ENCODE measurements at regions not wholly inside any gene's neighbourhood (a gene's known extent, or its start where the extent isn't known, plus 50 kb on each side); places are given as distances from the start of the nearest gene placed in this dataset.
"Not testable (repeated sequence)": the region's sequence is repeated elsewhere in the genome, so short reads cannot be mapped to it uniquely, and the experiment has no call there.

GRCh38 chr2:33723329-33723728, 124.2 kb upstream of the FAM98A start:
- FAIRE-seq, result no peak

GRCh38 chr2:33719067-33719466, 120.0 kb upstream of the FAM98A start:
- no peak for FAIRE-seq

GRCh38 chr2:33712674-33713073, 113.6 kb upstream of the FAM98A start:
- no peak for FAIRE-seq

DNA sequence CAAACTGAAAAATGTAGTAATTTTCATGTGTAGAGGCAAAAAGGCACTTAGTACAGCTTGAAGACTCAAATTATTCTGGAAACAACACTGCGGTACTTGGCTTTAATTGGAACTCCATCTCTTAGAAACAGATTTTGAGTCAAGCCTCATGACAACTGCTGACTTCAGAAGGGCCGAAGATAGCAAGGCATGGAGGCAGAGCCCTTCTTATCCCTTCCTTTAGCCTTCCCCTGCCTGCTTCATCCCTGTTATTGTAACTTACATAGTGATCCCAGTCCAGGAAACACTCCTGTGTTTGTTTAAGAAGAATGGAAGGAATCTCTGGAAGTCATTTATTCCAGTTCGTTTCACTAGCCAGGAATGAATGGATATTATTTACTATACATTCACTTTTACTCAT, 110.9 kb upstream of the FAM98A start:
- no peak for FAIRE-seq

DNA sequence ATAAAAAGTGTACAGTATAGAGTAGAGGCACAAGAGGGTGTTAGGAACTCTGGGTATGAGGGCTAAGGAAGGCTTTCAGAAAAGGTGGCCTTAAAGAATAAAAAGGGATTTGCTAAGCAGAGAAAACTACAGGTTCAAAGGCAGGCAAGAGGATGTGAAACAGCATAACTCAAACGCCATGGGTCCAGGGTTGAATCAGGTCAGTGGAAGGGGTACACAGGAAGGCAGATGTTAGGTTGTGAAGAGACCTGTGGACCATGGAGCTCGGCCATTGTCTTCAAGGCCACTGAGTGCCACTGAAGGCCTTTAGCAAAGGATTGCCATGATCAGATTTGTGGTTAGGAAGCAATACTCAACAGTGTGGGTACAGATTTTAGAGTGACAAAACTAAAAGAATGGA, 108.2 kb upstream of the FAM98A start:
- no peak for FAIRE-seq

DNA sequence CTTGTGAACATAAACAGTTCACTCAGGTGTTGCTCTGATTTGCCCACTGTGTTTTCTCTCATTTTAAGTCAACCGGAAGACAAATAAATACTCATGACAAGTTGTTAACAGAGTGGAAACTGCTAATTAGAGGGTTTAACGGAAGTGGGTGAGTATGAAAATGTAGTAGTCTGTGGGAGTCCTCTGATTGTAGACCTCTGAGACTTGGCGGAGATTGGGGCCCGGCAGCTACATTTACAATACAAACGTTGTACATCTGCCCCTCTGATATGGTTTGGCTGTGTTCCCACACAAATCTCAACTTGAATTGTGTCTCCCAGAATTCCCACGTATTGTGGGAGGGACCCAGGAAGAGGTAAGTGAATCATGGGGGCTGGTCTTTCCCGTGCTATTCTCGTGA, 107.3 kb upstream of the FAM98A start:
- no peak for FAIRE-seq

GRCh38 chr2:33704406-33704855, 105.3 kb upstream of the FAM98A start:
- FAIRE-seq, result no peak

DNA sequence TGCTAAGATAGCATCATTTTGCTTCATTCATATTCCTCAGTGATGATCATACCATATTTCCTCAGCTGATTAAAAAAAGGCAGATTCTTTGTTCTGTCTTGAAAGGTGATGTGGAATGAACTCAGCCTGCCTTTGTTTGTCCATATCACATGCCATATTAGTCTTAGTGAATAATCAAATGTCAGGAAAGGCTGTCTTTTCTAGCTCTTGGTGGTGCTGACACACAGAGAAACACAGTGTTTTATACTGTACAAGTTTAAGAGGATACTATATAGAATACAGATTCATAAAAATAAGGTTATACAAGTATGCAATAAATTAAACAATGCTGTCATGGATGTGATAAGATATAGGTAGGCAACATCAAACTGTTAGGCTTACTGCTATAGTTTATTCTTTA, 97.1 kb upstream of the FAM98A start:
- no peak for FAIRE-seq

- no peak for FAIRE-seq
Measured at GRCh38 chr2:33694904-33695303, 95.8 kb upstream of the FAM98A start.

DNA sequence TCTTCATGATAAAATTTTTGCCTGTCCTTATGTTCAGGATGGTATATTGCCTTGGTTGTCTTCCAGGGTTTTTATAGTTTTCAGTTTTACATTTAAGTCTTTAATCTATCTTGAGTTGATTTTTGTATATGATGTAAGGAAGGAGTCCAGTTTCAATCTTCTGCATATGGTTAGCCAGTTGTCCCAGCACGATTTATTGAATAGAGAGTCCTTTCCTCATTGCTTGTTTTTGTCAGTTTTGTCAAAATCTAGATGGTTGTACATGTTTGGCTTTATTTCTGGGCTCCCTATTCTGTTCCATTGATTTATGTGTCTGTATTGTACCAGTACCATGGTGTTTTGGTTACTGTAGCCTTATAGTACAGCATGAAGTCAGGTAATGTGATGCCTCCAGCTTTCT, 91.6 kb upstream of the FAM98A start:
- FAIRE-seq, result not testable (repeated sequence)

DNA sequence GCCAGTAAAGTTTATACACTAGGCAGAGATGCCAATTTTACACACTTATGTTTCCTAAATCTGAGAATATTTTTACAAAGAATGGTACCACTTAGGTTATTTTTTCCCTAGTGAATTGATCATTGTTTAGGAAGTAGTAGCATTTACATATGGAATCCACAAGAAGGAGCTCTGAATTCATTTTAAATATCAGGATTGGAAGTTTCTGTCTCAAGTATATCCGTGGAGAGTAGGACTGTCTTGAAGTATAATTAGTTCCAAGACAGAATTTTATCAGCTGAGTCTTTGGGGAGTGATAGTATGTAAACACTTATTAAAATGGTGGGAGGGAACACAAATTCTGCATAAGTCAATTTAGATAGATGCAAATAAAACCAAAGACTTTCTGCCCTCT, 82.3 kb upstream of the FAM98A start:
- no peak for FAIRE-seq

GRCh38 chr2:33680644-33681363, 81.7 kb upstream of the FAM98A start:
- FAIRE-seq, result no peak

DNA sequence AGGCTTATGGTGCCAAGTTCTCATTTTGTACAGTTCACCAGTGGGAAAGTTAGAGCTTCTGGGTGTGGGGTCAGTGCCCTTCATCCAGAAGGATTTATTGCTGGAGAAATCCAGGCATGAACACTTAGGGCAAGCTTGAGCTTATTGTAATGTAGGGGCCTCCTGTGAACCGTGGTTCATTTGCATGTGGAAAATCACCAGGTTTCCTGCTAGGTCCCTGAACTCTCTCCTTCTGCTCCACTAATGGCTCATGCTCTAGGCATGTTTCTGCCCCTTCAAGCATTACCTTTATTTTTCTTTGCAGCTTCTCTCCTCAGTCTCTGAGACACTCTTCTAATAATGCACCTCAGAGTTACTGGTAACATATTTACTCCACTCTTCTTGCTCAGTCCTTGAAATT, 79.3 kb upstream of the FAM98A start:
- no peak for FAIRE-seq

- no peak for FAIRE-seq
Measured at GRCh38 chr2:33673937-33674336, 74.8 kb upstream of the FAM98A start.

DNA sequence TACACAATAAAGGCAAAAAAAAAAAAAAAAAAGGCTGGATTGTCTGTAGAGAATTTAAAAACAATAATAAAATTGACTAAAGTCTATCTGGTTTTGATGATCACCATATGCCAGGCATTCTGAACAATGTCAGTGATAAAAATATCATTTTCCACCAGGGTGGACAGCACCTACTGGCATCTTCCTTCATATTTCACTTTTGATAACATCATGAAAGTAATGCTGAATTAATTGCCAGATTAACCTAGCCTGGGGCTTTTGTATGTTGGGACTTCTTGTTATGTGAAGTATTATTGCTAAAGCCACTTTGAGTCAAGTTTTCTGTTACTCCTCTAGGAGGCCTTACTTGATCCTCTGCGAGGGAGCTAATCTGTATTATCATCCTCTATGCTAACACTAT, 73.8 kb upstream of the FAM98A start:
- no peak for FAIRE-seq

GRCh38 chr2:33672389-33672788, 73.3 kb upstream of the FAM98A start:
- FAIRE-seq, result no peak

DNA sequence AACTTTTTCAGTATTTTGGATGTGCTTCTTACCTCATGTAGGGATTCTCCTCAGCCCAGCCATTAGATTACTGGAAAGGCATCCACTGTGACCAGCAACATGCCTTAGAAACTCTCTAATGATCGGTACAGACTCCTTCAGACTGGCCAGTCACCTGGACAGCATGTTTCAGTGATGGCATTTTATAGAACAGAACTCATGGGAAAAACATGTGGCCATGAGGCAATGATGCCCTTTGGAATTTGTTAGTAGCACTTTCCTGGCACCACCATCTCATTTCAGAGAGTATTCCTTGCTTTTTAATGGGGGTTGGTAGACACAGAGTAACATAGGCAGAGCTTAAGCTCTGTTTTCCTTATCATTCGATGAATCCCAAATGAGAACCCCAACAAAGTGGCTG, 72.1 kb upstream of the FAM98A start:
- FAIRE-seq, result no peak

- no peak for FAIRE-seq
Measured at GRCh38 chr2:33670392-33670937, 71.4 kb upstream of the FAM98A start.

DNA sequence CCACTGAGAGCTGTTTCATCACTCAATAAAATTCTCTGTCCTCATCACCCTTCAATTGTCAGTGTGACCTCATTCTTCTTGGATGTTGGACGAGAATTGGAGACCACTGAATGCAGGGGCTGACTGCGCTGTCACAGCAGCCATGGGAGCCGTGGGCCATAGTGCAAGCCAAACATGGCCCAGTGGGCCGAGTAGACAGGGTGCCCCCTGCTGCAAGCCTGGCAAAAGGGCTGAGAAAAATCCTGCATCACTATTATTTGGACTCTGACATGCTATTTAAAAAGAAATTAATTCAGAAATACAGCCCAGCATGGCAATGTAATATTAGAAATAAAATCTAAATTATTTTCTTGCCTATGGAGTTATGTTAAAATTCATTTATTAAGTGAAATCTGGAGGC, 67.8 kb upstream of the FAM98A start:
- no peak for FAIRE-seq

DNA sequence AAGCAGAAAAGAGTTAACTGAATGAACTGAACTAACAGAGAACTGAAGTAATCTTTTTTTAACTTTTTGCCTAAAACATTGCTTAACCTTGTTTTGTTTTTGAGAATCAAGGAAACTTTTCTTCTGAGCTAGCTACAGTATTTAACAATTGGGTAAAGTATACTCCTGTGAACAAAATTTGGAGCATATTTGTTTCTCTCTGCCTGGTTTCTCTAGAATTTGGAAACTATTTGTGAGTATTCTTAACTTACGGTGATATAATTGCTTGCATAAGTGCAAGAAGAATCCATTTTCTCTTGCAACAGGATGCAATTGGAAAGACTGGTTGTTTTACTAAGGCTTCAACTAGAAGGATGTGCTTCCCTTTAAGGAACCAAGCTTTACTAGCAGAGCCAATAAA, 65.9 kb upstream of the FAM98A start:
- no peak for FAIRE-seq

DNA sequence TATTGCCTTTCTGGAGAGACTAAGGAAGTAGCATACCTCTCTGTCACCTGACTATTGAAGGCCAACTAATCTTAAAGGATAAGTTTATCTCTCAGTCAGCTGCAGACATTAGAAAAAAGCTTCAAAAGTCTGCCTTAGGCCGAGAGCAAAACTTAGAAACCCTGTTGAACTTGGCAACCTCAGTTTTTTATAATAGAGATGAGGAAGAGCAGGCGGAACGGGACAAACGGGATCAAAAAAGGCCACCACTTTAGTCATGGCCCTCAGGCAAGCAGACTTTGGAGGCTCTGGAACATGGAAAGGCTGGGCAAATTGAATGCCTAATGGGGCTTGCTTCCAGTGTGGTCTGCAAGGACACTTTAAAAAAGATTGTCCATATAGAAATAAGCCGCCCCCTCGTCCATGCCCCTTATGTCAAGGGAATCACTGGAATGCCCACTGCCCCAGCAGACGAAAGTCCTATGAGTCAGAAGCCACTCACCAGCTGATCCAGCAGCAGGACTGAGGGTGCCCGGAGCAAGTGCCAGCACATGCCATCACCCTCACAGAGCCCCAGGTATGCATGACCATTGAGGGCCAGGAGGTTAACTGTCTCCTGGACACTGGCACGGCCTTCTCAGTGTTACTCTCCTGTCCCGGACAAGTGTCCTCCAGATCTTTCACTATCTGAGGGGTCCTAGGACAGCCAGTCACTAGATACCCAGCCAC, 61.5 kb upstream of the FAM98A start:
- FAIRE-seq, result no peak

GRCh38 chr2:33655626-33656320, 56.7 kb upstream of the FAM98A start:
- FAIRE-seq, result no peak

DNA sequence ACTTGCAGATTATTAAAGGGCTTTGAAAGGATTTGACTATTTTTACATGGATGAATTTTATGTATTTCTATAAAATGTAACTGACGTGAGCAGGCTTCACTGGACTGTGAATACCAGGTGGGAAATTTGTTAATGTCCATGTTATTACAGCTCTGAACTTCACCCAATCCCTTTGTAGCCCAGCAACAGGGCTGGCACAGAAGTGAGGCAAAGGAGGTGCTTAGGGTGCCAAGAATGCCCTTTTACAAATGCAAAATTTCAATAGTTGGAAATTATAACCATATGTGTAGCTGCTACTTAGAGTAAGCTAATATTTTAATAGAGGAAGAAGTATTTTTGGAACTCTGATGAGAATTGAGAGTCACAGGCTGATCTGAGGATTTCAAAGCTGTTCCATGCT, 53.7 kb upstream of the FAM98A start:
- no peak for FAIRE-seq

GRCh38 chr2:33650171-33650570, 51.1 kb upstream of the FAM98A start:
- no peak for FAIRE-seq

Measured in colon (tissue), 2 donors.